ENCODE measurements at regions not wholly inside any gene's neighbourhood (a gene's known extent, or its start where the extent isn't known, plus 50 kb on each side); places are given as distances from the start of the nearest gene placed in this dataset.

DNA sequence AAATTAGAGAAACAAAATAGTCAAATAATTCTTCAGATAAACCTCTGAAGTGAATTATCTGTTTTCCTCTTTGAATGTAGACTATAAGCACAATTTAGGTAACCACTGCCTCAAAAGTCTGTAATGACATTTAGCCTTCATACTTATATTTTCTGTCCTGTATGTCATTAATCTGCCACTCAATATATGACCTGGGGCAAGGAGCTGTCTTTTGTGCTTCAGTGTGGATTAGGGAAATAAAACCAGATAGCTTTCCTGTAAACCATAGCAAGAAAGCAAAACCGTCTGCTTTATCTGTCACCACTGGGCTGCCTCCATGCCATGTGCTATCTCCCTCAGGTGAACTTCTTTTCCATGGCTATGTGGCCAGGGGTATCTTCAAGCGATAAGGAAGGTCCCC lies 606.6 kb upstream of the C9orf72 start:
- no peak overlapping the region for H4K91ac ChIP-seq (replicated peaks; ENCODE audit: insufficient read length, low read length)
- H2BK5ac ChIP-seq (ENCODE audit: low read depth, low read length): no peak overlapping the region
- no peaks in the 10 kb centered on the region for H4K20me1 ChIP-seq (replicated peaks in 1 of 2; ENCODE audit: control insufficient read depth in 1 of 2, insufficient read depth in 2 of 2, low read length in 2 of 2)
- no peak overlapping the region for H3K18ac ChIP-seq (ENCODE audit: extremely low read depth, low read length)
- no peak overlapping the region for H3K56ac ChIP-seq (replicated peaks; ENCODE audit: insufficient read length, low read depth, low read length)
- no peak overlapping the region for H3K4me3 ChIP-seq (ENCODE audit: extremely low read depth in 1 of 4, insufficient read depth in 2 of 4, low read depth in 3 of 4, low read length in 4 of 4)
- no peak overlapping the region for H2BK15ac ChIP-seq (ENCODE audit: low read length)
- no peak overlapping the region for H3K4me2 ChIP-seq (ENCODE audit: insufficient read depth in 1 of 2, low read depth in 2 of 2, low read length in 2 of 2)
- no peak overlapping the region for H3K23ac ChIP-seq (ENCODE audit: insufficient read length)
- ChIA-PET POLR2A (ENCODE audit: partially characterized antibody) (no interaction called here), CTCF (ENCODE audit: partially characterized antibody) (no interaction called here)
- H2AFZ ChIP-seq (ENCODE audit: low read length): no peak overlapping the region
- 91% methylated on average over 2 of the region's 2 CpGs; no CpG with 5 or more reads in 1 of the 2 experiments for WGBS, 2 experiments (ENCODE audit: extremely low coverage in 1 of 2, insufficient coverage in 1 of 2, insufficient read length in 1 of 2, insufficient replicate concordance in 2 of 2, low coverage in 1 of 2, low lambda C conversion rate in 2 of 2, missing lambda C conversion rate in 1 of 2)
- no peak overlapping the region for H3K4ac ChIP-seq (replicated peaks; ENCODE audit: insufficient read length, low read depth, low read length)
- no peaks in the 10 kb centered on the region for H3K23me2 ChIP-seq (ENCODE audit: low read depth, low read length)
- H4K8ac ChIP-seq (ENCODE audit: extremely low read depth, insufficient read depth, low read length): no peak overlapping the region
- DNase-seq (ENCODE audit: low read depth in 1 of 2, low spot score in 2 of 2) (no peak), FAIRE-seq (no peak)
- H4K5ac ChIP-seq (ENCODE audit: insufficient read length, low read depth, low read length): no peak overlapping the region
- H3K4me1 ChIP-seq (replicated peaks in 1 of 4; ENCODE audit: control insufficient read depth in 3 of 4, insufficient read depth in 4 of 4, low read length in 3 of 4): no peaks in the 10 kb centered on the region
- H2BK12ac ChIP-seq (ENCODE audit: low read depth, low read length): no peak overlapping the region
- H2AK5ac ChIP-seq (ENCODE audit: low read depth, low read length): no peak overlapping the region
- no peaks in the 10 kb centered on the region for H3K27me3 ChIP-seq (replicated peaks in 1 of 4; ENCODE audit: control insufficient read depth in 3 of 4, extremely low read depth in 1 of 4, insufficient read depth in 3 of 4, low read length in 3 of 4)
- H3K27ac ChIP-seq (ENCODE audit: low read depth, low read length): no peak overlapping the region
- no peak overlapping the region for H2BK120ac ChIP-seq (replicated peaks; ENCODE audit: low read depth, low read length)
- no peak overlapping the region for H3K14ac ChIP-seq (ENCODE audit: insufficient read length)
- no peaks in the 10 kb centered on the region for H3K36me3 ChIP-seq (ENCODE audit: control insufficient read depth in 2 of 4, insufficient read depth in 4 of 4, low read length in 3 of 4)
- no peak overlapping the region for H3K9ac ChIP-seq (replicated peaks in 1 of 4; ENCODE audit: extremely low read depth in 1 of 4, low read depth in 3 of 4, low read length in 3 of 4)
- no peaks in the 10 kb centered on the region for H3K9me3 ChIP-seq (ENCODE audit: insufficient read depth in 2 of 2, low read depth in 1 of 2, low read length in 1 of 2)
- no peaks in the 10 kb centered on the region for H3K79me2 ChIP-seq (ENCODE audit: control insufficient read depth in 1 of 2, insufficient read depth in 2 of 2, low read length in 2 of 2)
- H3K79me1 ChIP-seq (ENCODE audit: low read depth, low read length): no peaks in the 10 kb centered on the region
- H2BK20ac ChIP-seq (ENCODE audit: low read length): no peak overlapping the region
- no peak for TF ChIP-seq SIN3A (conservative IDR thresholded peaks at IDR 0.05 in 1 of 2, IDR thresholded peaks at IDR 0.05 in 1 of 2; ENCODE audit: low read depth in 1 of 2, low read length in 2 of 2)
- no peak for TF ChIP-seq TAF1 (IDR thresholded peaks at IDR 0.05; ENCODE audit: low read depth, low read length)
- TF ChIP-seq SUZ12 (IDR thresholded peaks at IDR 0.05; ENCODE audit: low read length): no peak
- TF ChIP-seq, protein P1, sequence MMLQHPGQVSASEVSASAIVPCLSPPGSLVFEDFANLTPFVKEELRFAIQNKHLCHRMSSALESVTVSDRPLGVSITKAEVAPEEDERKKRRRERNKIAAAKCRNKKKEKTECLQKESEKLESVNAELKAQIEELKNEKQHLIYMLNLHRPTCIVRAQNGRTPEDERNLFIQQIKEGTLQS (IDR thresholded peaks at IDR 0.05; ENCODE audit: insufficient read depth, low read depth, low read length): no peak
- TF ChIP-seq TBP (IDR thresholded peaks at IDR 0.05; ENCODE audit: low read depth, low read length): no peak
- no peak for TF ChIP-seq EGR1 (IDR thresholded peaks at IDR 0.05; ENCODE audit: borderline replicate concordance, low read depth, low read length)
- no peak for TF ChIP-seq YY1 (IDR thresholded peaks at IDR 0.05; ENCODE audit: low read depth, low read length)
- TF ChIP-seq CBX8 (IDR thresholded peaks at IDR 0.05; ENCODE audit: borderline replicate concordance, low read depth, low read length): no peak
- TF ChIP-seq SRF (IDR thresholded peaks at IDR 0.05; ENCODE audit: low read depth, low read length): no peak
- TF ChIP-seq KDM4A (IDR thresholded peaks at IDR 0.05; ENCODE audit: low read depth, low read length, severe bottlenecking): no peak
- no peak for TF ChIP-seq GTF2F1 (IDR thresholded peaks at IDR 0.05; ENCODE audit: borderline replicate concordance, low read depth, low read length)
- no peak for TF ChIP-seq CBX5 (IDR thresholded peaks at IDR 0.05; ENCODE audit: low read depth, low read length)
- TF ChIP-seq POU5F1 (IDR thresholded peaks at IDR 0.05; ENCODE audit: low read depth, low read length): no peak
- TF ChIP-seq, protein P2, sequence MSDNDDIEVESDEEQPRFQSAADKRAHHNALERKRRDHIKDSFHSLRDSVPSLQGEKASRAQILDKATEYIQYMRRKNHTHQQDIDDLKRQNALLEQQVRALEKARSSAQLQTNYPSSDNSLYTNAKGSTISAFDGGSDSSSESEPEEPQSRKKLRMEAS (IDR thresholded peaks at IDR 0.05): no peak
- no peak for TF ChIP-seq BRCA1 (IDR thresholded peaks at IDR 0.05; ENCODE audit: low read depth, low read length)
- TF ChIP-seq HDAC6 (IDR thresholded peaks at IDR 0.05; ENCODE audit: low read depth, low read length): no peak
